Osteoblast (primary cell): ENCODE measurements at regions not wholly inside any gene's neighbourhood (a gene's known extent, or its start where the extent isn't known, plus 50 kb on each side); places are given as distances from the start of the nearest gene placed in this dataset.
"Not testable (repeated sequence)": the region's sequence is repeated elsewhere in the genome, so short reads cannot be mapped to it uniquely, and the experiment has no call there.

Experiments used
- DNase-seq: peaks from one replicate; pipeline ENCODE4 v3.0.0; 2011; ENCODE audit warnings: low spot score, mixed read lengths; ENCODE audit not compliant: insufficient read length; ENCODE audit errors: missing footprints
- H2AFZ ChIP-seq: 2 replicates; pipeline ENCODE4 v1.6.0; 2011; ENCODE audit warnings: mild to moderate bottlenecking, low read length
- H3K27ac ChIP-seq: 2 replicates; pipeline ENCODE4 v1.5.1; 2011; ENCODE audit warnings: mild to moderate bottlenecking, low read depth, low read length, moderate library complexity
- H3K27me3 ChIP-seq: 2 replicates; pipeline ENCODE4 v1.6.0; 2012; ENCODE audit warnings: mild to moderate bottlenecking, control low read depth, inconsistent platforms, low read length, moderate library complexity; ENCODE audit not compliant: insufficient read depth
- H3K36me3 ChIP-seq: 2 replicates; pipeline ENCODE4 v1.5.1; 2011; ENCODE audit warnings: mild to moderate bottlenecking, low read length, control low read depth, moderate library complexity; ENCODE audit not compliant: insufficient read depth
- H3K4me1 ChIP-seq: 2 replicates; pipeline ENCODE4 v1.5.1; 2011; ENCODE audit warnings: mild to moderate bottlenecking, low read length, control low read depth, moderate library complexity; ENCODE audit not compliant: insufficient read depth
- H3K4me2 ChIP-seq: 2 replicates; pipeline ENCODE4 v1.6.0; 2011; ENCODE audit warnings: mild to moderate bottlenecking, low read length; ENCODE audit not compliant: insufficient read depth
- H3K4me3 ChIP-seq: fragments of 200-600 bp; sonication (generic); 3 replicates; pipeline ENCODE4 v1.5.1; 2012; ENCODE audit warnings: mild to moderate bottlenecking, low read length, inconsistent platforms; ENCODE audit not compliant: insufficient read depth
- H3K79me2 ChIP-seq: 2 replicates; pipeline ENCODE4 v1.6.0; 2012; ENCODE audit warnings: mild to moderate bottlenecking, low read length, control low read depth, inconsistent platforms; ENCODE audit not compliant: insufficient read depth
- H3K9me3 ChIP-seq: 2 replicates; pipeline ENCODE4 v1.5.1; 2011; ENCODE audit warnings: low read depth, low read length, control low read depth
- H4K20me1 ChIP-seq: 2 replicates; pipeline ENCODE4 v1.6.0; 2012; ENCODE audit warnings: mild to moderate bottlenecking, low read length, control low read depth; ENCODE audit not compliant: insufficient read depth
- CTCF ChIP-seq: IDR thresholded peaks from 2 replicates; pipeline ENCODE4 v1.5.1; 2011; ENCODE audit warnings: mild to moderate bottlenecking, low read depth, low read length, moderate library complexity; ENCODE audit errors: extremely low read depth

- no peak overlapping the region for H3K4me3 ChIP-seq
- H3K9me3 ChIP-seq = peaks cover 2% of the 10 kb centered on the region
- TF ChIP-seq CTCF = no peak
- H3K27me3 ChIP-seq = no peaks in the 10 kb centered on the region
- no peaks in the 10 kb centered on the region for H4K20me1 ChIP-seq
- no peaks in the 10 kb centered on the region for H3K79me2 ChIP-seq
- H3K27ac ChIP-seq = no peak overlapping the region
- no peaks in the 10 kb centered on the region for H3K36me3 ChIP-seq
- DNase-seq = no peak
- no peak overlapping the region for H2AFZ ChIP-seq
- no peaks in the 10 kb centered on the region for H3K4me1 ChIP-seq
- H3K4me2 ChIP-seq = no peak overlapping the region
Observed at GRCh38 chr16:7792346-7792745, 459.7 kb downstream of the RBFOX1 start.

- no peak overlapping the region for H2AFZ ChIP-seq
- DNase-seq = no peak
Observed at GRCh38 chr16:7791028-7791590, 458.5 kb downstream of the RBFOX1 start.

GRCh38 chr16:7775072-7775488 lies 442.4 kb downstream of the RBFOX1 start:
- Histone ChIP-seq H3K27ac (no peak overlapping the region), H3K9me3 (no peaks in the 10 kb centered on the region), H3K27me3 (no peaks in the 10 kb centered on the region), H4K20me1 (no peaks in the 10 kb centered on the region), H3K36me3 (no peaks in the 10 kb centered on the region), H3K4me1 (no peaks in the 10 kb centered on the region), H2AFZ (no peak overlapping the region), H3K4me2 (no peak overlapping the region), H3K79me2 (no peaks in the 10 kb centered on the region), H3K4me3 (no peak overlapping the region)
- no peak for TF ChIP-seq CTCF
- no peak for DNase-seq

More at GRCh38 chr16:7791028-7791590, 458.5 kb downstream of the RBFOX1 start:
- Histone ChIP-seq H3K9me3 (peaks cover 2% of the 10 kb centered on the region), H3K79me2 (no peaks in the 10 kb centered on the region), H3K36me3 (no peaks in the 10 kb centered on the region), H3K27ac (no peak overlapping the region), H3K4me2 (no peak overlapping the region), H3K4me3 (no peak overlapping the region), H4K20me1 (no peaks in the 10 kb centered on the region), H3K4me1 (no peaks in the 10 kb centered on the region), H3K27me3 (no peaks in the 10 kb centered on the region)
- TF ChIP-seq CTCF = no peak

- no peak overlapping the region for H3K4me2 ChIP-seq
- no peaks in the 10 kb centered on the region for H3K36me3 ChIP-seq
- no peak overlapping the region for H2AFZ ChIP-seq
- H3K27ac ChIP-seq = no peak overlapping the region
- no peak for DNase-seq
- no peaks in the 10 kb centered on the region for H3K4me1 ChIP-seq
- no peaks in the 10 kb centered on the region for H4K20me1 ChIP-seq
- no peak for TF ChIP-seq CTCF
- no peaks in the 10 kb centered on the region for H3K79me2 ChIP-seq
- H3K9me3 ChIP-seq = no peaks in the 10 kb centered on the region
- no peak overlapping the region for H3K4me3 ChIP-seq
- H3K27me3 ChIP-seq = no peaks in the 10 kb centered on the region
Observed at GRCh38 chr16:7772722-7773121, 440.1 kb downstream of the RBFOX1 start.

- H3K4me2 ChIP-seq, H3K4me3 ChIP-seq, H4K20me1 ChIP-seq, H3K9me3 ChIP-seq, H3K36me3 ChIP-seq, H3K79me2 ChIP-seq, DNase-seq, H3K4me1 ChIP-seq, H2AFZ ChIP-seq, H3K27ac ChIP-seq, H3K27me3 ChIP-seq: not testable (repeated sequence)
Observed at GRCh38 chr16:7769091-7769490, 436.4 kb downstream of the RBFOX1 start.
